ENCODE measurements at regions not wholly inside any gene's neighbourhood (a gene's known extent, or its start where the extent isn't known, plus 50 kb on each side); places are given as distances from the start of the nearest gene placed in this dataset.
A peak's percentile ranks its signal among the peaks of the same experiment; 100 is the strongest.

DNA sequence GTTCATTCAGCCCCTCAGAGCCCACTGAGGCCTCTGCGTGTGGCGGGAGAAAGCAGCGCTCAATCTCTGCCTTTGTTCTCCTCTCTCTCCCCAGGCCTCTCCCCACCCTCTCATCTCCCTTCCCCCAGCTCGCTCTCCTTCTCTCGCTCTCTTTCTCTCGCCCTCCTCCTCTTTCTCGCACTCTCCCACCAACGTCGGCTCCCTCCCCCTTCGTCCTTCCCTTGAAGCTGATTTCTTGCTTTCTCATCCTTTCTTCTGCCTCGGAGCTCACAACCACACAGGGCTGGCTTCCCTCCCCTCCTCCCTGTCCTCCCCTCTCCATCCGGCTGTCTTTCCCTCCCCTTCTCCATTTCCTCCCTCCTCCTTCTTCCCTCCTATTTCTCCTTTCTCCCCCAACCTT is 96.4 kb downstream of the LRRC74A start (continued):
- no peak for TF ChIP-seq TEAD4 (IDR thresholded peaks at IDR 0.05; ENCODE audit: borderline replicate concordance, insufficient read depth)
- no peak for TF ChIP-seq RXRA (IDR thresholded peaks at IDR 0.05; ENCODE audit: borderline replicate concordance, low read depth)
- TF ChIP-seq, protein P1, sequence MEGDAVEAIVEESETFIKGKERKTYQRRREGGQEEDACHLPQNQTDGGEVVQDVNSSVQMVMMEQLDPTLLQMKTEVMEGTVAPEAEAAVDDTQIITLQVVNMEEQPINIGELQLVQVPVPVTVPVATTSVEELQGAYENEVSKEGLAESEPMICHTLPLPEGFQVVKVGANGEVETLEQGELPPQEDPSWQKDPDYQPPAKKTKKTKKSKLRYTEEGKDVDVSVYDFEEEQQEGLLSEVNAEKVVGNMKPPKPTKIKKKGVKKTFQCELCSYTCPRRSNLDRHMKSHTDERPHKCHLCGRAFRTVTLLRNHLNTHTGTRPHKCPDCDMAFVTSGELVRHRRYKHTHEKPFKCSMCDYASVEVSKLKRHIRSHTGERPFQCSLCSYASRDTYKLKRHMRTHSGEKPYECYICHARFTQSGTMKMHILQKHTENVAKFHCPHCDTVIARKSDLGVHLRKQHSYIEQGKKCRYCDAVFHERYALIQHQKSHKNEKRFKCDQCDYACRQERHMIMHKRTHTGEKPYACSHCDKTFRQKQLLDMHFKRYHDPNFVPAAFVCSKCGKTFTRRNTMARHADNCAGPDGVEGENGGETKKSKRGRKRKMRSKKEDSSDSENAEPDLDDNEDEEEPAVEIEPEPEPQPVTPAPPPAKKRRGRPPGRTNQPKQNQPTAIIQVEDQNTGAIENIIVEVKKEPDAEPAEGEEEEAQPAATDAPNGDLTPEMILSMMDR (IDR thresholded peaks at IDR 0.05), result no peak

DNA sequence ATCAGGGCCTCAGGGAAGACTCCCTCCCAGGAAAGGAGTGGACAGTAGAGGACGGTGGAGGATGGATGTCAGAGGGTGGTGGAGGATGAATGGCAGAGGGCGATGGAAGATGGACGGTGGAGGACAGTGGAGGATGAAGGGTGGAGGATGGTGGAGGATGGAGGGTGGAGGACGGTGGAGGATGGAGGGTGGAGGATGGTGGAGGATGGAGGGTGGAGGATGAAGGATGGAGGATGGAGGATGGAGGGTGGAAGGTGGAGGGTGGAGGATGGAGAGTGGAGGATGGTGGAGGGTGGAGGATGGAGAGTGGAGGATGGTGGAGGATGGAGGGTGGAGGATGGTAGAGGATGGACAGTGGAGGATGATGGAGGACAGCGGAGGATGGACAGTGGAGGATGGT is 95.9 kb downstream of the LRRC74A start:
- no peak overlapping the region for H2AFZ ChIP-seq (ENCODE audit: low read depth)
- H3K79me2 ChIP-seq (ENCODE audit: insufficient read depth), result no peaks in the 10 kb centered on the region
- H3K36me3 ChIP-seq (replicated peaks in 1 of 2; ENCODE audit: control insufficient read depth in 1 of 2, insufficient read depth in 2 of 2, low read length in 1 of 2), result no peaks in the 10 kb centered on the region
- ChIA-PET POLR2A (interaction anchor here (3.2 kb wide), 1 partner anchor 129 kb away, joined by 12 read pairs; no protein-coding TSS in a partner anchor), CTCF (interaction anchor here (1.5 to 19.9 kb wide), 5 partner anchors 9 to 146 kb away, joined by 8 to 484 read pairs (median 187); partner anchors contain the start of gene IRF2BPL)
- peaks cover 42% of the 10 kb centered on the region for H3F3A ChIP-seq (replicated peaks; ENCODE audit: insufficient read depth)
- WGBS (ENCODE audit: low lambda C conversion rate), result 97% methylated on average over 5 of the region's 5 CpGs
- TF ChIP-seq GATA2 (CRISPR knock-in tag; IDR thresholded peaks at IDR 0.05) (no peak), TEAD4 (IDR thresholded peaks at IDR 0.05; ENCODE audit: borderline replicate concordance, insufficient read depth) (no peak), YY1 (IDR thresholded peaks at IDR 0.05; ENCODE audit: low read depth) (no peak), TAF1 (IDR thresholded peaks at IDR 0.05; ENCODE audit: borderline replicate concordance, low read depth, low read length) (no peak), CHD2 (IDR thresholded peaks at IDR 0.05; ENCODE audit: low read length, partially characterized antibody) (no peak), GABPA (IDR thresholded peaks at IDR 0.05; ENCODE audit: low read depth) (no peak), NFIC (IDR thresholded peaks at IDR 0.05; ENCODE audit: borderline replicate concordance) (no peak), JUND (IDR thresholded peaks at IDR 0.05) (no peak), POLR2AphosphoS5 (IDR thresholded peaks at IDR 0.05; ENCODE audit: low read depth, low read length) (no peak), SMC3 (IDR thresholded peaks at IDR 0.05; ENCODE audit: low read depth, low read length) (no peak), NRF1 (IDR thresholded peaks at IDR 0.05; ENCODE audit: low read depth, low read length) (no peak), RXRA (IDR thresholded peaks at IDR 0.05; ENCODE audit: borderline replicate concordance, low read depth) (no peak), FOSL2 (IDR thresholded peaks at IDR 0.05; ENCODE audit: borderline replicate concordance, low read depth) (no peak), SIN3A (IDR thresholded peaks at IDR 0.05; ENCODE audit: borderline replicate concordance, low read depth, low read length) (no peak), FOXM1 (IDR thresholded peaks at IDR 0.05; ENCODE audit: low read depth) (no peak), EP300 (IDR thresholded peaks at IDR 0.05; ENCODE audit: borderline replicate concordance in 1 of 2, low read depth in 1 of 2, low read length in 1 of 2) (no peak), TCF12 (IDR thresholded peaks at IDR 0.05) (no peak), MXI1 (IDR thresholded peaks at IDR 0.05; ENCODE audit: low read depth, low read length) (no peak)
- TF ChIP-seq, protein P2, sequence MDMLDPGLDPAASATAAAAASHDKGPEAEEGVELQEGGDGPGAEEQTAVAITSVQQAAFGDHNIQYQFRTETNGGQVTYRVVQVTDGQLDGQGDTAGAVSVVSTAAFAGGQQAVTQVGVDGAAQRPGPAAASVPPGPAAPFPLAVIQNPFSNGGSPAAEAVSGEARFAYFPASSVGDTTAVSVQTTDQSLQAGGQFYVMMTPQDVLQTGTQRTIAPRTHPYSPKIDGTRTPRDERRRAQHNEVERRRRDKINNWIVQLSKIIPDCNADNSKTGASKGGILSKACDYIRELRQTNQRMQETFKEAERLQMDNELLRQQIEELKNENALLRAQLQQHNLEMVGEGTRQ (IDR thresholded peaks at IDR 0.05; ENCODE audit: borderline replicate concordance, low read depth, low read length), result no peak
- peak overlapping the region; percentile 100; a peak in 2 of 4 replicates for H3K27ac ChIP-seq (ENCODE audit: low read depth in 2 of 2, low read length in 1 of 2)
- H3K27me3 ChIP-seq (ENCODE audit: insufficient read depth), result no peaks in the 10 kb centered on the region
- H3K9me2 ChIP-seq, result no peaks in the 10 kb centered on the region
- no peak overlapping the region for H3K4me3 ChIP-seq (ENCODE audit: low read depth in 2 of 2, low read length in 1 of 2)
- H3K4me1 ChIP-seq (ENCODE audit: control insufficient read depth in 1 of 2, insufficient read depth in 2 of 2, low read depth in 1 of 2, low read length in 1 of 2), result peaks cover 73 to 89% of the 10 kb centered on the region in 2 experiments
- DNase-seq, result no peak
- H3K4me2 ChIP-seq, result peak overlapping the region; percentile 9; the same call in 1 of the 2 replicates
- no peaks in the 10 kb centered on the region; the same call in 1 of the 2 replicates for H4K20me1 ChIP-seq (ENCODE audit: insufficient read depth)
- no peak overlapping the region for H3K9ac ChIP-seq
- no peaks in the 10 kb centered on the region for H3K9me3 ChIP-seq
